Kidney (tissue), 13 donors: ENCODE measurements at regions not wholly inside any gene's neighbourhood (a gene's known extent, or its start where the extent isn't known, plus 50 kb on each side); places are given as distances from the start of the nearest gene placed in this dataset.

Experiments
- DNase-seq, 5 donors: peaks; one replicate each; pipeline ENCODE4 v3.0.0-alpha.2; 2013 to 2020
- FAIRE-seq: peaks from 2 replicates; lab custom pipeline; 2012; peaks lifted over from hg19 to GRCh38; lab: Jason Lieb, UNC
- H3K27ac ChIP-seq, 2 donors: one replicate each; pipeline ENCODE4 v1.7.0; 2013; ENCODE audit warnings: low read depth in 2 of 2, low read length in 2 of 2, inconsistent platforms in 1 of 2
- H3K27me3 ChIP-seq: one replicate; pipeline ENCODE4 v1.7.1; 2013; ENCODE audit warnings: low read length, inconsistent platforms; ENCODE audit not compliant: control insufficient read depth, insufficient read depth
- H3K36me3 ChIP-seq, 3 donors: one replicate each; pipeline versions ENCODE4 v1.7.0 to v1.7.1; 2013; ENCODE audit warnings: low read length in 3 of 3, control low read depth in 1 of 3, inconsistent platforms in 1 of 3; ENCODE audit not compliant: insufficient read depth in 3 of 3, control insufficient read depth in 2 of 3
- H3K4me1 ChIP-seq, 3 donors: one replicate each; pipeline versions ENCODE4 v1.7.0 to v1.7.1; 2013; ENCODE audit warnings: low read length in 3 of 3, inconsistent platforms in 1 of 3, low read depth in 1 of 3; ENCODE audit not compliant: control insufficient read depth in 2 of 3, insufficient read depth in 2 of 3
- H3K4me3 ChIP-seq, 3 donors: one replicate each; pipeline versions ENCODE4 v1.7.0 to v1.8.1; 2013; ENCODE audit warnings: low read length in 3 of 3, control low read depth in 1 of 3, inconsistent platforms in 1 of 3
- H3K9ac ChIP-seq, 3 donors: one replicate each; pipeline versions ENCODE4 v1.7.0 to v1.7.1; 2013; ENCODE audit warnings: low read length in 3 of 3, control low read depth in 1 of 3, inconsistent platforms in 1 of 3
- H3K9me3 ChIP-seq, 3 donors: one replicate each; pipeline versions ENCODE4 v1.7.0 to v1.7.1; 2013; ENCODE audit warnings: low read length in 3 of 3, control low read depth in 1 of 3, inconsistent platforms in 1 of 3; ENCODE audit not compliant: control insufficient read depth in 2 of 3, insufficient read depth in 1 of 3
- CTCF ChIP-seq: IDR thresholded peaks from 3 replicates; pipeline ENCODE4 v1.5.1; 2012; ENCODE audit warnings: mild to moderate bottlenecking, moderate library complexity, borderline replicate concordance; ENCODE audit not compliant: insufficient read depth; ENCODE audit errors: extremely low read depth
- intact Hi-C: fragments of 100-400 bp; cut with DNase I; formaldehyde crosslinking; loops from one replicate; pipeline ENCODE4 v1.11.1; 2022
- donor health status: control.
- donor health status: control.
- donor health status: control.
- donor health status: control.
- donor health status: control.
- donor health status: DM: yes; HTN: yes; CAD: no.
- donor health status: Normal renal cell carcinoma (clear cell type).

DNA sequence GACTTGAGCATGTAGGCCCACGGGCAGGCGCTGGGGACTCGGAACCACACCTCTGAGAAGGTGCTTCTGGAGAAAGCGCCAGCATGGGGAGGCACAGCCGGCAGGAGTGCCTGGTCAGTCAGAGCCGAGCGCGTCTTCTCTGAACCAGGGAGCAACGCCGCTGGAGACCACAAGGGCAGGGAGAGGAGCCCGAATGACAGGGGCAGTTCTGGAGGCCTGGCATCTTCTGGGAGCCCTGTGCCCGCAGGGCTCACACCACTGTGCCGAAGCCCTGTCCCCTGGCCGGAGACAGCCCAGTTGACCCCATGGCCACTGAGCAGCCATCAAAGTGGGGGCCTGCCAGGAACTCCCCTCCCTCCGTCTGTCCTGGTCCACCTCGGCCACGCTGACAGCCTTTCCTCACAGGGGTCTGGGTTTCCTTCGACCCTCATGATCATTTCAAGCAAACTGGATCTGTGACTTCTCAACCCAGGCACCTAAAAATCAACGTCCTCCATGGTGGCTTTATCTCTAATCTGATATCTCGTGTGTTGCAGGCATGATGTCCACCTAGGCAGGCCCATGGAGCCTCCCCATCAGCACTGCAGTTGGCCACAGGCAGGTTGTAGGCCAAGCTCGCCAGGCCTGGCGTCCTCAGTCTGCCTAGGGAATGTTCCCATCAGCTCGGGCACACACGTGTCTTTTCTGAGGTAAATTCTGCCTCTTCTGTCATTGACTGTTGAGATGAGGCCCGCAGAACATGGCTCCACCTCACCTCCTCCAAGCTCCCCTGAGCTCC, 299.3 kb upstream of the RTL1 start:
- FAIRE-seq, result no peak
- intact Hi-C loops, result no loop called here
- Histone ChIP-seq H3K4me1 (no peaks in the 10 kb centered on the region), H3K4me3 (no peak overlapping the region), H3K36me3 (no peaks in the 10 kb centered on the region), H3K9ac (no peak overlapping the region), H3K27me3 (no peaks in the 10 kb centered on the region), H3K9me3 (peaks cover 0 to 8% (median 5%) of the 10 kb centered on the region in 3 donors), H3K27ac (no peak overlapping the region)
- no peak for TF ChIP-seq CTCF
- DNase-seq, result peak in 2 of 5 donors; percentile 18 to 56

GRCh38 chr14:101206556-101206955, 303.0 kb upstream of the RTL1 start:
- Histone ChIP-seq H3K27me3 (no peaks in the 10 kb centered on the region), H3K4me3 (no peak overlapping the region), H3K27ac (no peak overlapping the region), H3K4me1 (no peaks in the 10 kb centered on the region), H3K36me3 (no peaks in the 10 kb centered on the region), H3K9ac (no peak overlapping the region), H3K9me3 (peaks cover 0 to 22% (median 10%) of the 10 kb centered on the region in 3 donors)
- TF ChIP-seq CTCF, result no peak
- no peak for FAIRE-seq
- DNase-seq, result no peak
- intact Hi-C loops, result no loop called here

DNA sequence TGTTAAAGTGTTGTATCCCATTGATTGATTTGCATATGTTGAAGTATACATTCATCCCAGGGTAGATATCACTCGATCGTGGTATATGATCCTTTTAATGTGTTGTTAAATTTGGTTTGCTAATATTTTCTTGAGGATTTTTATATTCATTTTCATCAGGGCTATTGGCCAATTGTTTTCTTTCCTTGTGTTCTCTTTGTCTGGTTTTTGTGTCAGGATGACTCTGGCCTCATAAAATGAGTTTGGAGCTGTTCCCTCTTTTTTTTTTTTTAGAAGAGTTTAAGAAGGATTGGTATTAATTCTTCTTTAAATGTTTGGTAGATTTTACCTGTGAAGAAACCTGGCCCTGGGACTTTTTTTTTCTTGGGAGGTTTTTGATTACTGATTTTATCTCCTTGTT, 303.5 kb upstream of the RTL1 start:
- Histone ChIP-seq H3K27me3 (no peaks in the 10 kb centered on the region), H3K27ac (no peak overlapping the region), H3K4me3 (no peak overlapping the region), H3K4me1 (no peaks in the 10 kb centered on the region), H3K9me3 (peaks cover 0 to 22% (median 10%) of the 10 kb centered on the region in 3 donors), H3K36me3 (no peaks in the 10 kb centered on the region), H3K9ac (no peak overlapping the region)
- intact Hi-C loops, result no loop called here
- no peak for FAIRE-seq
- no peak for TF ChIP-seq CTCF
- no peak for DNase-seq

GRCh38 chr14:101207897-101208296, 304.4 kb upstream of the RTL1 start:
- no peak for TF ChIP-seq CTCF
- no peak for FAIRE-seq
- H3K4me1 ChIP-seq, result no peaks in the 10 kb centered on the region
- intact Hi-C loops, result no loop called here
- no peak overlapping the region for H3K27ac ChIP-seq
- no peak overlapping the region for H3K9ac ChIP-seq
- no peaks in the 10 kb centered on the region for H3K27me3 ChIP-seq
- no peak overlapping the region for H3K4me3 ChIP-seq
- H3K36me3 ChIP-seq, result no peaks in the 10 kb centered on the region
- DNase-seq, result no peak
- peaks cover 0 to 22% (median 10%) of the 10 kb centered on the region in 3 donors for H3K9me3 ChIP-seq
